K562 (cell line): ENCODE measurements at regions not wholly inside any gene's neighbourhood (a gene's known extent, or its start where the extent isn't known, plus 50 kb on each side); places are given as distances from the start of the nearest gene placed in this dataset.

Source experiments
- ATAC-seq: fragments of 200-7000 bp; cut with Tn5 transposase; 3 replicates; pipeline ENCODE4 v1.9.1; 2020; ENCODE audit warnings: moderate library complexity
- BruUV-seq: library from RNA; stranded (reverse); fragments of 400-500 nt; replicated peaks from 2 replicates; lab custom pipeline; 2021; lab: Mats Ljungman, UMichigan
- CTCF ChIA-PET: fragments of 300-600 bp; formaldehyde crosslinking; extraction: SDS; loops from one replicate; lab custom pipeline; 2021; ENCODE audit warnings: low intra/inter-chr PET ratio; lab: Yijun Ruan, JAX
- POLR2A ChIA-PET: fragments of 300-600, 350-650 bp; sonication (Branson Sonifier 250); formaldehyde crosslinking; extraction: SDS; loops from one replicate; lab custom pipeline; 2021; ENCODE audit warnings: antibody characterized with exemption, inconsistent platforms; lab: Yijun Ruan, JAX
- DNase-seq, 4 experiments: peaks; one replicate each; pipeline versions ENCODE4 v3.0.0 to v3.0.0-alpha.2; 2011 to 2018; ENCODE audit warnings: low spot score in 3 of 4, mixed read lengths in 3 of 4; ENCODE audit errors: extremely low read depth in 1 of 4
- FAIRE-seq: peaks from 2 replicates; lab custom pipeline; 2011; peaks lifted over from hg19 to GRCh38; lab: Jason Lieb, UNC
- H2AFZ ChIP-seq: 2 replicates; pipeline ENCODE4 v1.6.0; 2011; ENCODE audit warnings: low read depth, low read length, control low read depth, inconsistent platforms
- H3K27ac ChIP-seq: fragments of 200-600 bp; 3 replicates; pipeline ENCODE4 v1.8.0; 2011; ENCODE audit warnings: low read depth, mild to moderate bottlenecking, control low read depth, inconsistent platforms, low read length, moderate library complexity, mixed read lengths; ENCODE audit errors: extremely low read depth
- H3K27me3 ChIP-seq, 2 experiments: fragments of 300-600 bp in 1 of 2; 2 replicates in 1 of 2; 3 replicates in 1 of 2; pipeline versions ENCODE4 v1.6.0 to v1.8.0; 2011; ENCODE audit warnings: inconsistent platforms in 2 of 2, low read length in 2 of 2, mild to moderate bottlenecking in 1 of 2, mixed read lengths in 1 of 2, moderate library complexity in 1 of 2; ENCODE audit not compliant: control insufficient read depth in 2 of 2, insufficient read depth in 2 of 2
- H3K36me3 ChIP-seq: fragments of 300-600 bp; 3 replicates; pipeline ENCODE4 v1.8.0; 2011; ENCODE audit warnings: mild to moderate bottlenecking, low read length, inconsistent platforms; ENCODE audit not compliant: control insufficient read depth, insufficient read depth
- H3K4me1 ChIP-seq, 2 experiments: fragments of 200-600 bp in 1 of 2; replicated peaks in 1 of 2; 2 replicates in 1 of 2; 3 replicates in 1 of 2; pipeline versions ENCODE4 v1.5.1 to v1.8.0; 2011; ENCODE audit warnings: inconsistent platforms in 2 of 2, low read length in 2 of 2, mild to moderate bottlenecking in 1 of 2, mixed read lengths in 1 of 2, moderate library complexity in 1 of 2; ENCODE audit not compliant: control insufficient read depth in 2 of 2, insufficient read depth in 2 of 2
- H3K4me2 ChIP-seq: 2 replicates; pipeline ENCODE4 v1.6.1; 2011; ENCODE audit warnings: low read length, control low read depth, inconsistent platforms, mixed read lengths; ENCODE audit not compliant: insufficient read depth
- H3K4me3 ChIP-seq: fragments of 200-600 bp; sonication (generic), shearing (Covaris generic); 2 replicates; pipeline ENCODE4 v1.5.1; 2016; ENCODE audit warnings: control low read depth, inconsistent platforms
- H3K79me2 ChIP-seq: fragments of 200-600 bp; 3 replicates; pipeline ENCODE4 v1.8.0; 2011; ENCODE audit warnings: low read length, inconsistent platforms; ENCODE audit not compliant: control insufficient read depth, insufficient read depth
- H3K9ac ChIP-seq, 2 experiments: 2 replicates each; pipeline versions ENCODE4 v1.6.0 to v1.6.1; 2011; ENCODE audit warnings: low read depth in 2 of 2, low read length in 2 of 2, control low read depth in 1 of 2, inconsistent platforms in 1 of 2, mild to moderate bottlenecking in 1 of 2, mixed read lengths in 1 of 2; ENCODE audit not compliant: insufficient read depth in 1 of 2
- H3K9me1 ChIP-seq: one replicate; pipeline ENCODE4 v1.6.0; 2011; ENCODE audit warnings: inconsistent platforms, mild to moderate bottlenecking, low read length, moderate library complexity; ENCODE audit not compliant: control insufficient read depth, insufficient read depth
- H3K9me3 ChIP-seq: replicated peaks from 2 replicates; pipeline ENCODE4 v1.5.1; 2011; ENCODE audit warnings: low read depth, low read length, inconsistent platforms; ENCODE audit not compliant: control insufficient read depth, insufficient read depth
- H4K20me1 ChIP-seq: replicated peaks from 2 replicates; pipeline ENCODE4 v1.6.1; 2011; ENCODE audit warnings: low read length, inconsistent platforms, mixed read lengths; ENCODE audit not compliant: control insufficient read depth, insufficient read depth
- ESRRA ChIP-seq: fragments of 450-650 bp; IDR thresholded peaks from 2 replicates; pipeline ENCODE4 v1.6.1; 2014; ENCODE audit warnings: low read depth, mild to moderate bottlenecking, moderate library complexity, borderline replicate concordance
- KDM2B ChIP-seq: fragments of 250-450 bp; sonication (Bioruptor Pico); IDR thresholded peaks from 2 replicates; pipeline ENCODE4 v1.8.0; 2021; ENCODE audit warnings: mild to moderate bottlenecking, moderate library complexity
- WGBS: fragments of 100-300 bp; shearing (Covaris generic); methylation state at CpG from one replicate; pipeline ENCODE4 v1.1.6; 2016; ENCODE audit warnings: low coverage, mixed read lengths; ENCODE audit not compliant: insufficient coverage; ENCODE audit errors: missing lambda C conversion rate; 5-methylcytosine and 5-hydroxymethylcytosine counted together
- in situ Hi-C: fragments of 300-500 bp; cut with MboI; formaldehyde crosslinking; loops from 4 replicates; pipeline ENCODE4 v1.15.0; 2018; ENCODE audit warnings: inconsistent platforms, mixed read lengths
- intact Hi-C: fragments of 100-400 bp; cut with micrococcal nuclease; formaldehyde crosslinking; loops from 2 replicates; pipeline ENCODE4 v1.14.2; 2022
- TF ChIP-seq, protein P1 (sequence below): sonication (generic); IDR thresholded peaks from 2 replicates; pipeline ENCODE4 v1.6.1; 2016
- TF ChIP-seq, protein P2 (sequence below): fragments of 450-650 bp; IDR thresholded peaks from 2 replicates; pipeline ENCODE4 v1.6.1; 2017; ENCODE audit warnings: mild to moderate bottlenecking, moderate library complexity
- TF ChIP-seq, protein P3 (sequence below): fragments of 450-650 bp; formaldehyde crosslinking; IDR thresholded peaks from 2 replicates; pipeline ENCODE4 v1.4.0; 2020; ENCODE audit warnings: mild to moderate bottlenecking, moderate library complexity
- TF ChIP-seq, protein P4 (sequence below): fragments of 450-650 bp; conservative IDR thresholded peaks from 2 replicates; pipeline ENCODE4 v1.6.1; 2016; ENCODE audit warnings: missing genetic modification characterization, low read depth, mild to moderate bottlenecking, missing compliant biosample characterization, moderate library complexity

DNA sequence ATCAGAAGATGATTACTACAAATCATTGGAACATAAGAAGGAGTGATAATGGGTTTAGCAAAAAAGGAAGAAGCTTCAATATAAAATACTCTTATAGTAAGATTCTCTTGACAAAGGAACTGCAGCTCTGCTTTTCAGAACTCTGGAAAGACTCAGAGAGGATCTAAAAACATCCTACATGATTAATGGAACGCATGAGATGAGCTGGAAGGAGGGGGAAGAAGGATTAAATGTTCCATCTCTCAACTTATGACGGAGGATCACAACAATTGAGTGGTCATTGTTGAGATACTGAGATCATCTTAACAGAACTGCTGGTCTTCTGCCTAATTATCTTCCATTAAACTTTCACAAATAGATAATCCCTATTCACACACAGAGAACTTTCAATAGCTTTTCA lies 267.5 kb upstream of the SLC8A1 start:
- Histone ChIP-seq H3K4me1 (no peaks in the 10 kb centered on the region), H3K4me3 (no peak overlapping the region), H3K36me3 (no peaks in the 10 kb centered on the region), H3K79me2 (no peaks in the 10 kb centered on the region), H3K27ac (no peak overlapping the region), H2AFZ (no peak overlapping the region), H3K9me3 (no peaks in the 10 kb centered on the region), H3K9ac (no peak overlapping the region), H3K4me2 (no peak overlapping the region), H3K9me1 (no peaks in the 10 kb centered on the region), H3K27me3 (no peaks in the 10 kb centered on the region), H4K20me1 (no peaks in the 10 kb centered on the region)
- 0% methylated on average over 2 of the region's 2 CpGs for WGBS
- ChIA-PET CTCF (no interaction called here), POLR2A (interaction anchor here (0.7 kb wide), 1 partner anchor 69 kb away, joined by 3 read pairs; no protein-coding TSS in a partner anchor)
- FAIRE-seq (no peak), ATAC-seq (no peak), DNase-seq (no peak)
- BruUV-seq, result no TSS peak
- intact Hi-C loops (no loop called here), in situ Hi-C loops (no loop called here)
- TF ChIP-seq, protein P1, sequence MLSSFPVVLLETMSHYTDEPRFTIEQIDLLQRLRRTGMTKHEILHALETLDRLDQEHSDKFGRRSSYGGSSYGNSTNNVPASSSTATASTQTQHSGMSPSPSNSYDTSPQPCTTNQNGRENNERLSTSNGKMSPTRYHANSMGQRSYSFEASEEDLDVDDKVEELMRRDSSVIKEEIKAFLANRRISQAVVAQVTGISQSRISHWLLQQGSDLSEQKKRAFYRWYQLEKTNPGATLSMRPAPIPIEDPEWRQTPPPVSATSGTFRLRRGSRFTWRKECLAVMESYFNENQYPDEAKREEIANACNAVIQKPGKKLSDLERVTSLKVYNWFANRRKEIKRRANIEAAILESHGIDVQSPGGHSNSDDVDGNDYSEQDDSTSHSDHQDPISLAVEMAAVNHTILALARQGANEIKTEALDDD, result no peak
- TF ChIP-seq, protein P2, sequence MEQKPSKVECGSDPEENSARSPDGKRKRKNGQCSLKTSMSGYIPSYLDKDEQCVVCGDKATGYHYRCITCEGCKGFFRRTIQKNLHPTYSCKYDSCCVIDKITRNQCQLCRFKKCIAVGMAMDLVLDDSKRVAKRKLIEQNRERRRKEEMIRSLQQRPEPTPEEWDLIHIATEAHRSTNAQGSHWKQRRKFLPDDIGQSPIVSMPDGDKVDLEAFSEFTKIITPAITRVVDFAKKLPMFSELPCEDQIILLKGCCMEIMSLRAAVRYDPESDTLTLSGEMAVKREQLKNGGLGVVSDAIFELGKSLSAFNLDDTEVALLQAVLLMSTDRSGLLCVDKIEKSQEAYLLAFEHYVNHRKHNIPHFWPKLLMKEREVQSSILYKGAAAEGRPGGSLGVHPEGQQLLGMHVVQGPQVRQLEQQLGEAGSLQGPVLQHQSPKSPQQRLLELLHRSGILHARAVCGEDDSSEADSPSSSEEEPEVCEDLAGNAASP, result no peak
- TF ChIP-seq KDM2B (CRISPR knock-in tag) (no peak), ESRRA (no peak)
- TF ChIP-seq, protein P3, sequence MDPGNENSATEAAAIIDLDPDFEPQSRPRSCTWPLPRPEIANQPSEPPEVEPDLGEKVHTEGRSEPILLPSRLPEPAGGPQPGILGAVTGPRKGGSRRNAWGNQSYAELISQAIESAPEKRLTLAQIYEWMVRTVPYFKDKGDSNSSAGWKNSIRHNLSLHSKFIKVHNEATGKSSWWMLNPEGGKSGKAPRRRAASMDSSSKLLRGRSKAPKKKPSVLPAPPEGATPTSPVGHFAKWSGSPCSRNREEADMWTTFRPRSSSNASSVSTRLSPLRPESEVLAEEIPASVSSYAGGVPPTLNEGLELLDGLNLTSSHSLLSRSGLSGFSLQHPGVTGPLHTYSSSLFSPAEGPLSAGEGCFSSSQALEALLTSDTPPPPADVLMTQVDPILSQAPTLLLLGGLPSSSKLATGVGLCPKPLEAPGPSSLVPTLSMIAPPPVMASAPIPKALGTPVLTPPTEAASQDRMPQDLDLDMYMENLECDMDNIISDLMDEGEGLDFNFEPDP (CRISPR knock-in tag), result no peak
- TF ChIP-seq, protein P4, sequence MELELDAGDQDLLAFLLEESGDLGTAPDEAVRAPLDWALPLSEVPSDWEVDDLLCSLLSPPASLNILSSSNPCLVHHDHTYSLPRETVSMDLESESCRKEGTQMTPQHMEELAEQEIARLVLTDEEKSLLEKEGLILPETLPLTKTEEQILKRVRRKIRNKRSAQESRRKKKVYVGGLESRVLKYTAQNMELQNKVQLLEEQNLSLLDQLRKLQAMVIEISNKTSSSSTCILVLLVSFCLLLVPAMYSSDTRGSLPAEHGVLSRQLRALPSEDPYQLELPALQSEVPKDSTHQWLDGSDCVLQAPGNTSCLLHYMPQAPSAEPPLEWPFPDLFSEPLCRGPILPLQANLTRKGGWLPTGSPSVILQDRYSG (tag), result no peak
